Endothelial cell (in vitro differentiated cells): ENCODE measurements at regions not wholly inside any gene's neighbourhood (a gene's known extent, or its start where the extent isn't known, plus 50 kb on each side); places are given as distances from the start of the nearest gene placed in this dataset.

Source experiments
- DNase-seq: peaks from one replicate; pipeline ENCODE4 v3.0.0; 2021; ENCODE audit warnings: low spot score
- H3K27ac Mint-ChIP-seq: one replicate; pipeline ENCODE4 v1.8.0; 2021; ENCODE audit warnings: mixed read lengths, inconsistent platforms; ENCODE audit not compliant: unreplicated experiment
- H3K27me3 Mint-ChIP-seq: one replicate; pipeline ENCODE4 v1.8.0; 2021; ENCODE audit warnings: mild to moderate bottlenecking, moderate library complexity, mixed read lengths, inconsistent platforms; ENCODE audit not compliant: unreplicated experiment
- H3K36me3 Mint-ChIP-seq: one replicate; pipeline ENCODE4 v1.8.0; 2021; ENCODE audit warnings: mild to moderate bottlenecking, low read depth, mixed read lengths, inconsistent platforms; ENCODE audit not compliant: unreplicated experiment
- H3K4me1 Mint-ChIP-seq: one replicate; pipeline ENCODE4 v1.8.0; 2021; ENCODE audit warnings: mild to moderate bottlenecking, mixed read lengths, inconsistent platforms; ENCODE audit not compliant: unreplicated experiment
- H3K4me3 Mint-ChIP-seq: one replicate; pipeline ENCODE4 v1.8.0; 2021; ENCODE audit warnings: mild to moderate bottlenecking, mixed read lengths, inconsistent platforms; ENCODE audit not compliant: unreplicated experiment
- H3K9me3 Mint-ChIP-seq: one replicate; pipeline ENCODE4 v1.8.0; 2021; ENCODE audit warnings: mixed read lengths, inconsistent platforms; ENCODE audit not compliant: unreplicated experiment
- TF ChIP-seq, protein P1 (sequence below): fragments of 200-600 bp; sonication (generic); IDR thresholded peaks from one replicate; pipeline ENCODE4 v1.5.0; 2021; ENCODE audit warnings: antibody characterized with exemption; ENCODE audit not compliant: unreplicated experiment

DNA sequence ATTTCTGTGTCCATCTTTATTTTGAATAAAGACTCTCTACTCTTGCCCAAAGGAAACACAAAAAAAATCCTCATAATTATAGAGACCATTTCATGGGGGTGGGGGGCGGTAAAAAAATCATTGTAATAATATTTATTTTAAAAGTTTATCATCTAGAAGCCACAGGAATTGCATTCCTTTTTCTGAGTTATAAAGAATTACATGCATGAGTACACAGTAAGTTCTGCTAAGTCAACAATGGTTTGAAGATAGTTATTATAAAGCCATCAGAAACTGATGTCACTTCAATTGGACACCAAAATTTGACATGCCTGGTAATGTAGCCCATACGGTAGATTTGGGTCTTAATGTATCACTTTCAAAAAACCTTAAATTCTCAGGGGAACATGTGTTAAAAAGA lies 478.1 kb upstream of the NR5A2 start:
- Mint-ChIP-seq H3K36me3 (no peaks in the 10 kb centered on the region), H3K4me1 (no peaks in the 10 kb centered on the region), H3K9me3 (no peaks in the 10 kb centered on the region), H3K27me3 (peaks cover 1% of the 10 kb centered on the region), H3K27ac (no peak overlapping the region), H3K4me3 (no peak overlapping the region)
- no peak for DNase-seq
- TF ChIP-seq, protein P1, sequence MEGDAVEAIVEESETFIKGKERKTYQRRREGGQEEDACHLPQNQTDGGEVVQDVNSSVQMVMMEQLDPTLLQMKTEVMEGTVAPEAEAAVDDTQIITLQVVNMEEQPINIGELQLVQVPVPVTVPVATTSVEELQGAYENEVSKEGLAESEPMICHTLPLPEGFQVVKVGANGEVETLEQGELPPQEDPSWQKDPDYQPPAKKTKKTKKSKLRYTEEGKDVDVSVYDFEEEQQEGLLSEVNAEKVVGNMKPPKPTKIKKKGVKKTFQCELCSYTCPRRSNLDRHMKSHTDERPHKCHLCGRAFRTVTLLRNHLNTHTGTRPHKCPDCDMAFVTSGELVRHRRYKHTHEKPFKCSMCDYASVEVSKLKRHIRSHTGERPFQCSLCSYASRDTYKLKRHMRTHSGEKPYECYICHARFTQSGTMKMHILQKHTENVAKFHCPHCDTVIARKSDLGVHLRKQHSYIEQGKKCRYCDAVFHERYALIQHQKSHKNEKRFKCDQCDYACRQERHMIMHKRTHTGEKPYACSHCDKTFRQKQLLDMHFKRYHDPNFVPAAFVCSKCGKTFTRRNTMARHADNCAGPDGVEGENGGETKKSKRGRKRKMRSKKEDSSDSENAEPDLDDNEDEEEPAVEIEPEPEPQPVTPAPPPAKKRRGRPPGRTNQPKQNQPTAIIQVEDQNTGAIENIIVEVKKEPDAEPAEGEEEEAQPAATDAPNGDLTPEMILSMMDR = no peak

DNA sequence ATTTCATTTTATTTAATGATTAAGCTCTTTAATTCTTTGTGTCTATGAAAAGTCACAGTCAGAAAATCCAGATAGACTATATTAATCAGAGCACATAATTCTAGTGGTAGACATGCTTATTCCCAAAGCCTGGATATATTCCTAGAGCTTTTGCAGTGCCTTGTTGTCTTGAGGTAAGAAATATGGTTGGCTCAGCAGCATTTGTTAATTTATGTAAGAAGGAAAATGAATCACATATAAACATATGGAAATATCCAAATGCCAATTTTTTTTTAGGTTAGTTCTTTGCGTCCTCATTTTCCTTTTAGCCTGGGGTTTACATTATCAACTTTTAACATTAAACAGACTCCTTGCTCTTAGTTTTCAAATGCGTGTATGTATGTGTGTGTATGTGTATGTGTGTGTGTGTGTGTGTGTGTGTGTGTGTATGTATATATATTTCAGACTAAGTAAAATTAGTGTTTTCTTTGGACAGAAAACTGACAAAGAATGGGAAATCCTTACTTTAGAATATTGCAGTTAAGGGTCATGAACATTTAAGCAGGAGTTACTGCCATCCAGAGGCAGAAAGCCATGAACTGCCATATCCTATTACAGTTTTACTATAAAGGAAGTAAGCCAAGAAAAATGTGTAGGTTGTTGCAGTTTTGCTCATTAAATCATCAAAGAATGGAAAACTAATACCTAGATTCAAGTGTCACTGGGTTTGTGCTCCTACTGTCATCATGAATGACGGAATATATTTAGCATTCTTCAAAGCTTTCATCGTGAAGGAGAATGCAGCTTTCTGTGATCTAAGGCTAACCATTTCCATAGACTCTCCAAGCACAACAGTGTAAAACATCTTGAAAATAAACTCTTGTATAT lies 477.1 kb upstream of the NR5A2 start:
- no peak overlapping the region for H3K27ac Mint-ChIP-seq
- H3K27me3 Mint-ChIP-seq = peaks cover 1% of the 10 kb centered on the region
- DNase-seq = no peak
- no peaks in the 10 kb centered on the region for H3K9me3 Mint-ChIP-seq
- no peak overlapping the region for H3K4me3 Mint-ChIP-seq
- TF ChIP-seq, protein P1 = no peak
- no peaks in the 10 kb centered on the region for H3K4me1 Mint-ChIP-seq
- no peaks in the 10 kb centered on the region for H3K36me3 Mint-ChIP-seq

DNA sequence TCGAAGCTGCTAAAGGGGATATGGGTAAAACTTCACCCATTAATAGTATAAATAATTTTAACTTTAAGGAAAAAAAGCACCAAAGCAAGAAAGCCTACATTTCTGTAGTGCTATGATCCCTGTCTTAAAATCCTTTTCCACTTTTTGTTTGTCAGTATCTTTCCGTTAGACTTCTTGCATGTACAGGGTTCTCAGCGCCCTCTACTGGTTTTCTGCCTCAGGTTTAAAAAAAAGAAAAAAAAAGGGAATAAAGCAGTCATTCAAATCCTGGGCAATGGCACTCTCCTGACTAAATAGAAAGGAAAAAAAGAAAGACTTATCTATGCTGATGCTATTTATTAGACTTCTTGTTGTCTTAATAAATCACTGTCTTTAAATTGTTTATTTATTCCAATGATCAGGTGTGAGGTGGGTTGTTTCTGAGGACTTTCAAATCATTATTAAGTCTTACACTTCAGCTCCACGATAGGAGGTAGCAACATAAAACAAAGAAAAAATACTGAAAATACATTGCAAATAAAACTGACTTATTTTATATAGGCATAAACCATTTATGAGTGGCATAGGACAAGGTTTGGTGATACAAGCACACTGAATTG lies 475.4 kb upstream of the NR5A2 start:
- H3K27ac Mint-ChIP-seq = no peak overlapping the region
- DNase-seq = peak; percentile 60
- H3K36me3 Mint-ChIP-seq = no peaks in the 10 kb centered on the region
- H3K27me3 Mint-ChIP-seq = peaks cover 1% of the 10 kb centered on the region
- no peaks in the 10 kb centered on the region for H3K9me3 Mint-ChIP-seq
- TF ChIP-seq, protein P1 = peak; percentile 79
- H3K4me1 Mint-ChIP-seq = no peaks in the 10 kb centered on the region
- H3K4me3 Mint-ChIP-seq = no peak overlapping the region

DNA sequence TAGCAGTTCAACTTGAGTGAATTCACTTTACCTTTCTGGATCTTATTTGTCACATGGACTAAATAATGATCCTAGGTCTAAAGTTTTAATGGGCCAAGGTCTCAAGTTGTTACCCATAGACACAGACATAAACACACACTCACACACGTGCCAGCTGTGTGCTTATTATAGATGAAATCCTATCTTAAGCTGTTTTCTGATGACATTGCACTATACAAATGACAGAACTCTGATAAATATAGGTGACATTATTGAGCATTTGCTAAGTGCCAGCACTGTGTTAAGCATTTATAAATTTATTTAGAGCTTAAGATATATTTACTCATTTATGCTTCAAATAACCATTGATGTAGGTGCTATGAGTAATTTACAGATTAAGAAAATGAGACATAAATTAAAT lies 474.4 kb upstream of the NR5A2 start:
- DNase-seq = no peak
- H3K4me3 Mint-ChIP-seq = no peak overlapping the region
- peaks cover 1% of the 10 kb centered on the region for H3K27me3 Mint-ChIP-seq
- TF ChIP-seq, protein P1 = no peak
- H3K27ac Mint-ChIP-seq = no peak overlapping the region
- no peaks in the 10 kb centered on the region for H3K36me3 Mint-ChIP-seq
- H3K9me3 Mint-ChIP-seq = no peaks in the 10 kb centered on the region
- H3K4me1 Mint-ChIP-seq = no peaks in the 10 kb centered on the region

DNA sequence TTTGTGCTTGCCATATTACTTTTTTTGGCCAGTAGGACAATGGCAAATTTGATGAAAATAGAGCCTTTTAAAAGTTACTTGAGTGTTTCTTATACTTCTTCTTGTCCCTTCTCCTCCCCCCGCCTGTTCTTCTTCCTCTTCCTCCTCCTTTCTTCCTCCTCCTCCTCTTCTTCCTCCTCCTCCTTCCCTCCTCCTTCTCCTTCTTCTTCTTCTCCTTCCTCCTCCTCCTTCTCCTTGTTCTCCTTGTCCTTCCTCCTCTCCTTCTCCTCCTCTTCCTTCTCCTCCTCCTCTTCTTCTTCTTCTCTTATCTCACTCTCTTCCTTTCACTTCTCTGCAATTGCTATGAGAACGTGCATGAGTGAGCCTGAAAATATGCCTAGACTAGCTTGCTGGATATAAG lies 466.2 kb upstream of the NR5A2 start:
- Mint-ChIP-seq H3K27ac (no peak overlapping the region), H3K36me3 (no peaks in the 10 kb centered on the region), H3K27me3 (no peaks in the 10 kb centered on the region), H3K9me3 (no peaks in the 10 kb centered on the region), H3K4me3 (no peak overlapping the region), H3K4me1 (no peaks in the 10 kb centered on the region)
- DNase-seq = no peak
- TF ChIP-seq, protein P1 = no peak
